ENCODE measurements at regions not wholly inside any gene's neighbourhood (a gene's known extent, or its start where the extent isn't known, plus 50 kb on each side); places are given as distances from the start of the nearest gene placed in this dataset.
A peak's percentile ranks its signal among the peaks of the same experiment; 100 is the strongest.

DNA sequence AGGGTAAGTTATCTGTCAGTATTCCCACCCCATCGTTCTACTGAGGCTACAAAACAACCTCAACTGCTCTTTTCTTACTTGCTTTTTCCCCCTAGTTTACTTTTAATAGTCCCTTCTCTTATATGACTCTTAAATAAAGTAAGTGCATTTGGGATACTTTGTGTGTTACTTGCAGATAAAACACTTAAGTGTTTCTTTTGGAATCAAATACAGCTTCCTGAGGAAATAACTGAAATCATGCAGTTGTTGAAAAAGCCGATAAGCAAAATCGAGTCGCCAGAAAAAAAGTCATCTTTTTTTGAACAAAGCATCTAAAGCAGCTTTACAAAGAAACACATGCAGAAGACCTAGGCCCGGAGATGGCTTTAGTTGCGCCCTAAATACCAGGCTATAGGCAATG, 53.5 kb upstream of the EPB41L4A start:
- Mint-ChIP-seq H3K36me3 (ENCODE audit: low read depth) (no peaks in the 10 kb centered on the region), H3K4me1 (no peaks in the 10 kb centered on the region), H3K9me3 (no peaks in the 10 kb centered on the region), H3K27ac (no peak overlapping the region), H3K4me3 (no peak overlapping the region), H3K27me3 (ENCODE audit: insufficient read depth, low read depth, poor library complexity) (peaks cover 5% of the 10 kb centered on the region)
- Histone ChIP-seq H3K9me2 (ENCODE audit: insufficient read depth) (no peaks in the 10 kb centered on the region), H3K27ac (ENCODE audit: low read depth) (no peak overlapping the region), H3K27me3 (ENCODE audit: insufficient read depth) (no peaks in the 10 kb centered on the region), H3K4me2 (no peak overlapping the region), H3K4me3 (no peak overlapping the region), H3K4me1 (ENCODE audit: insufficient read depth) (no peaks in the 10 kb centered on the region), H2AFZ (0 out of 2 replicates have a peak overlapping the region, but pooled peaks have one; percentile 9), H3K79me2 (replicated peaks; ENCODE audit: insufficient read depth) (no peaks in the 10 kb centered on the region), H3F3A (replicated peaks; ENCODE audit: low read depth) (no peaks in the 10 kb centered on the region), H3K36me3 (ENCODE audit: insufficient read depth) (no peaks in the 10 kb centered on the region), H4K20me1 (replicated peaks; ENCODE audit: insufficient read depth) (no peaks in the 10 kb centered on the region)
- no peak for DNase-seq (ENCODE audit: low spot score)
- ATAC-seq = no peak
- TF ChIP-seq STAT1 (IDR thresholded peaks at IDR 0.05; ENCODE audit: unreplicated experiment) = no peak
- TF ChIP-seq CREB1 (CRISPR knock-in tag; IDR thresholded peaks at IDR 0.05; ENCODE audit: low read depth) = no peak
- TF ChIP-seq, protein P1, sequence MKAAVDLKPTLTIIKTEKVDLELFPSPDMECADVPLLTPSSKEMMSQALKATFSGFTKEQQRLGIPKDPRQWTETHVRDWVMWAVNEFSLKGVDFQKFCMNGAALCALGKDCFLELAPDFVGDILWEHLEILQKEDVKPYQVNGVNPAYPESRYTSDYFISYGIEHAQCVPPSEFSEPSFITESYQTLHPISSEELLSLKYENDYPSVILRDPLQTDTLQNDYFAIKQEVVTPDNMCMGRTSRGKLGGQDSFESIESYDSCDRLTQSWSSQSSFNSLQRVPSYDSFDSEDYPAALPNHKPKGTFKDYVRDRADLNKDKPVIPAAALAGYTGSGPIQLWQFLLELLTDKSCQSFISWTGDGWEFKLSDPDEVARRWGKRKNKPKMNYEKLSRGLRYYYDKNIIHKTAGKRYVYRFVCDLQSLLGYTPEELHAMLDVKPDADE (IDR thresholded peaks at IDR 0.05) = no peak
- TF ChIP-seq, protein P2, sequence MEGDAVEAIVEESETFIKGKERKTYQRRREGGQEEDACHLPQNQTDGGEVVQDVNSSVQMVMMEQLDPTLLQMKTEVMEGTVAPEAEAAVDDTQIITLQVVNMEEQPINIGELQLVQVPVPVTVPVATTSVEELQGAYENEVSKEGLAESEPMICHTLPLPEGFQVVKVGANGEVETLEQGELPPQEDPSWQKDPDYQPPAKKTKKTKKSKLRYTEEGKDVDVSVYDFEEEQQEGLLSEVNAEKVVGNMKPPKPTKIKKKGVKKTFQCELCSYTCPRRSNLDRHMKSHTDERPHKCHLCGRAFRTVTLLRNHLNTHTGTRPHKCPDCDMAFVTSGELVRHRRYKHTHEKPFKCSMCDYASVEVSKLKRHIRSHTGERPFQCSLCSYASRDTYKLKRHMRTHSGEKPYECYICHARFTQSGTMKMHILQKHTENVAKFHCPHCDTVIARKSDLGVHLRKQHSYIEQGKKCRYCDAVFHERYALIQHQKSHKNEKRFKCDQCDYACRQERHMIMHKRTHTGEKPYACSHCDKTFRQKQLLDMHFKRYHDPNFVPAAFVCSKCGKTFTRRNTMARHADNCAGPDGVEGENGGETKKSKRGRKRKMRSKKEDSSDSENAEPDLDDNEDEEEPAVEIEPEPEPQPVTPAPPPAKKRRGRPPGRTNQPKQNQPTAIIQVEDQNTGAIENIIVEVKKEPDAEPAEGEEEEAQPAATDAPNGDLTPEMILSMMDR (conservative IDR thresholded peaks at IDR 0.05; ENCODE audit: low read depth in 2 of 2) = no peak
- TF ChIP-seq, protein P3, sequence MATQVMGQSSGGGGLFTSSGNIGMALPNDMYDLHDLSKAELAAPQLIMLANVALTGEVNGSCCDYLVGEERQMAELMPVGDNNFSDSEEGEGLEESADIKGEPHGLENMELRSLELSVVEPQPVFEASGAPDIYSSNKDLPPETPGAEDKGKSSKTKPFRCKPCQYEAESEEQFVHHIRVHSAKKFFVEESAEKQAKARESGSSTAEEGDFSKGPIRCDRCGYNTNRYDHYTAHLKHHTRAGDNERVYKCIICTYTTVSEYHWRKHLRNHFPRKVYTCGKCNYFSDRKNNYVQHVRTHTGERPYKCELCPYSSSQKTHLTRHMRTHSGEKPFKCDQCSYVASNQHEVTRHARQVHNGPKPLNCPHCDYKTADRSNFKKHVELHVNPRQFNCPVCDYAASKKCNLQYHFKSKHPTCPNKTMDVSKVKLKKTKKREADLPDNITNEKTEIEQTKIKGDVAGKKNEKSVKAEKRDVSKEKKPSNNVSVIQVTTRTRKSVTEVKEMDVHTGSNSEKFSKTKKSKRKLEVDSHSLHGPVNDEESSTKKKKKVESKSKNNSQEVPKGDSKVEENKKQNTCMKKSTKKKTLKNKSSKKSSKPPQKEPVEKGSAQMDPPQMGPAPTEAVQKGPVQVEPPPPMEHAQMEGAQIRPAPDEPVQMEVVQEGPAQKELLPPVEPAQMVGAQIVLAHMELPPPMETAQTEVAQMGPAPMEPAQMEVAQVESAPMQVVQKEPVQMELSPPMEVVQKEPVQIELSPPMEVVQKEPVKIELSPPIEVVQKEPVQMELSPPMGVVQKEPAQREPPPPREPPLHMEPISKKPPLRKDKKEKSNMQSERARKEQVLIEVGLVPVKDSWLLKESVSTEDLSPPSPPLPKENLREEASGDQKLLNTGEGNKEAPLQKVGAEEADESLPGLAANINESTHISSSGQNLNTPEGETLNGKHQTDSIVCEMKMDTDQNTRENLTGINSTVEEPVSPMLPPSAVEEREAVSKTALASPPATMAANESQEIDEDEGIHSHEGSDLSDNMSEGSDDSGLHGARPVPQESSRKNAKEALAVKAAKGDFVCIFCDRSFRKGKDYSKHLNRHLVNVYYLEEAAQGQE (IDR thresholded peaks at IDR 0.05; ENCODE audit: unreplicated experiment) = no peak
- TF ChIP-seq EZH2phosphoT487 (IDR thresholded peaks at IDR 0.05; ENCODE audit: unreplicated experiment) = no peak
- TF ChIP-seq POLR2AphosphoS5 (IDR thresholded peaks at IDR 0.05; ENCODE audit: low read depth) = no peak
- TF ChIP-seq EZH2 (IDR thresholded peaks at IDR 0.05; ENCODE audit: low read depth, unreplicated experiment) = no peak
- TF ChIP-seq JUNB (IDR thresholded peaks at IDR 0.05; ENCODE audit: unreplicated experiment) = no peak
- TF ChIP-seq, protein P4, sequence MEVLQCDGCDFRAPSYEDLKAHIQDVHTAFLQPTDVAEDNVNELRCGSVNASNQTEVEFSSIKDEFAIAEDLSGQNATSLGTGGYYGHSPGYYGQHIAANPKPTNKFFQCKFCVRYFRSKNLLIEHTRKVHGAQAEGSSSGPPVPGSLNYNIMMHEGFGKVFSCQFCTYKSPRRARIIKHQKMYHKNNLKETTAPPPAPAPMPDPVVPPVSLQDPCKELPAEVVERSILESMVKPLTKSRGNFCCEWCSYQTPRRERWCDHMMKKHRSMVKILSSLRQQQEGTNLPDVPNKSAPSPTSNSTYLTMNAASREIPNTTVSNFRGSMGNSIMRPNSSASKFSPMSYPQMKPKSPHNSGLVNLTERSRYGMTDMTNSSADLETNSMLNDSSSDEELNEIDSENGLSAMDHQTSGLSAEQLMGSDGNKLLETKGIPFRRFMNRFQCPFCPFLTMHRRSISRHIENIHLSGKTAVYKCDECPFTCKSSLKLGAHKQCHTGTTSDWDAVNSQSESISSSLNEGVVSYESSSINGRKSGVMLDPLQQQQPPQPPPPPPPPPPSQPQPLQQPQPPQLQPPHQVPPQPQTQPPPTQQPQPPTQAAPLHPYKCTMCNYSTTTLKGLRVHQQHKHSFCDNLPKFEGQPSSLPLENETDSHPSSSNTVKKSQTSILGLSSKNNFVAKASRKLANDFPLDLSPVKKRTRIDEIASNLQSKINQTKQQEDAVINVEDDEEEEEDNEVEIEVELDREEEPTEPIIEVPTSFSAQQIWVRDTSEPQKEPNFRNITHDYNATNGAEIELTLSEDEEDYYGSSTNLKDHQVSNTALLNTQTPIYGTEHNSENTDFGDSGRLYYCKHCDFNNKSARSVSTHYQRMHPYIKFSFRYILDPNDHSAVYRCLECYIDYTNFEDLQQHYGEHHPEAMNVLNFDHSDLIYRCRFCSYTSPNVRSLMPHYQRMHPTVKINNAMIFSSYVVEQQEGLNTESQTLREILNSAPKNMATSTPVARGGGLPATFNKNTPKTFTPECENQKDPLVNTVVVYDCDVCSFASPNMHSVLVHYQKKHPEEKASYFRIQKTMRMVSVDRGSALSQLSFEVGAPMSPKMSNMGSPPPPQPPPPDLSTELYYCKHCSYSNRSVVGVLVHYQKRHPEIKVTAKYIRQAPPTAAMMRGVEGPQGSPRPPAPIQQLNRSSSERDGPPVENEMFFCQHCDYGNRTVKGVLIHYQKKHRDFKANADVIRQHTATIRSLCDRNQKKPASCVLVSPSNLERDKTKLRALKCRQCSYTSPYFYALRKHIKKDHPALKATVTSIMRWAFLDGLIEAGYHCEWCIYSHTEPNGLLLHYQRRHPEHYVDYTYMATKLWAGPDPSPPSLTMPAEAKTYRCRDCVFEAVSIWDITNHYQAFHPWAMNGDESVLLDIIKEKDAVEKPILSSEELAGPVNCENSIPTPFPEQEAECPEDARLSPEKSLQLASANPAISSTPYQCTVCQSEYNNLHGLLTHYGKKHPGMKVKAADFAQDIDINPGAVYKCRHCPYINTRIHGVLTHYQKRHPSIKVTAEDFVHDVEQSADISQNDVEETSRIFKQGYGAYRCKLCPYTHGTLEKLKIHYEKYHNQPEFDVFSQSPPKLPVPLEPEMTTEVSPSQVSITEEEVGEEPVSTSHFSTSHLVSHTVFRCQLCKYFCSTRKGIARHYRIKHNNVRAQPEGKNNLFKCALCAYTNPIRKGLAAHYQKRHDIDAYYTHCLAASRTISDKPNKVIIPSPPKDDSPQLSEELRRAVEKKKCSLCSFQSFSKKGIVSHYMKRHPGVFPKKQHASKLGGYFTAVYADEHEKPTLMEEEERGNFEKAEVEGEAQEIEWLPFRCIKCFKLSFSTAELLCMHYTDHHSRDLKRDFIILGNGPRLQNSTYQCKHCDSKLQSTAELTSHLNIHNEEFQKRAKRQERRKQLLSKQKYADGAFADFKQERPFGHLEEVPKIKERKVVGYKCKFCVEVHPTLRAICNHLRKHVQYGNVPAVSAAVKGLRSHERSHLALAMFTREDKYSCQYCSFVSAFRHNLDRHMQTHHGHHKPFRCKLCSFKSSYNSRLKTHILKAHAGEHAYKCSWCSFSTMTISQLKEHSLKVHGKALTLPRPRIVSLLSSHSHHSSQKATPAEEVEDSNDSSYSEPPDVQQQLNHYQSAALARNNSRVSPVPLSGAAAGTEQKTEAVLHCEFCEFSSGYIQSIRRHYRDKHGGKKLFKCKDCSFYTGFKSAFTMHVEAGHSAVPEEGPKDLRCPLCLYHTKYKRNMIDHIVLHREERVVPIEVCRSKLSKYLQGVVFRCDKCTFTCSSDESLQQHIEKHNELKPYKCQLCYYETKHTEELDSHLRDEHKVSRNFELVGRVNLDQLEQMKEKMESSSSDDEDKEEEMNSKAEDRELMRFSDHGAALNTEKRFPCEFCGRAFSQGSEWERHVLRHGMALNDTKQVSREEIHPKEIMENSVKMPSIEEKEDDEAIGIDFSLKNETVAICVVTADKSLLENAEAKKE (CRISPR knock-in tag; IDR thresholded peaks at IDR 0.05) = no peak
- no peak for TF ChIP-seq NANOG (IDR thresholded peaks at IDR 0.05; ENCODE audit: borderline replicate concordance)

Measured in GM23338 (cell line).